OCI-LY3 (cell line): ENCODE measurements at regions not wholly inside any gene's neighbourhood (a gene's known extent, or its start where the extent isn't known, plus 50 kb on each side); places are given as distances from the start of the nearest gene placed in this dataset.

Experiments used
- H2AFZ ChIP-seq: fragments of 200-600, 300-600 bp; shearing (Covaris generic); 2 replicates; pipeline ENCODE4 v1.6.0; 2014; ENCODE audit warnings: antibody characterized with exemption, low read depth, low read length
- H3K27ac ChIP-seq: fragments of 200-600, 300-600 bp; sonication (generic); 2 replicates; pipeline ENCODE4 v1.5.1; 2014; ENCODE audit warnings: mild to moderate bottlenecking, low read length, moderate library complexity, mixed read lengths
- H3K27me3 ChIP-seq: fragments of 200-600, 300-600 bp; sonication (generic); 2 replicates; pipeline ENCODE4 v1.6.1; 2014; ENCODE audit warnings: low read depth, low read length, mixed read lengths
- H3K36me3 ChIP-seq: fragments of 200-600, 300-600 bp; sonication (generic); replicated peaks from 2 replicates; pipeline ENCODE3; 2014; ENCODE audit warnings: low read depth, low read length, mixed read lengths
- H3K4me1 ChIP-seq: fragments of 300-600, 200-600 bp; sonication (generic); 2 replicates; pipeline ENCODE4 v1.6.1; 2014; ENCODE audit warnings: low read length, mixed read lengths
- H3K4me2 ChIP-seq: fragments of 200-600, 300-600 bp; sonication (generic); 2 replicates; pipeline ENCODE4 v1.6.1; 2014; ENCODE audit warnings: low read length, mixed read lengths
- H3K4me3 ChIP-seq: fragments of 300-600, 200-600 bp; sonication (generic); 2 replicates; pipeline ENCODE4 v1.5.1; 2014; ENCODE audit warnings: antibody characterized with exemption, mild to moderate bottlenecking, low read length, moderate library complexity
- H3K79me2 ChIP-seq: fragments of 300-600, 200-600 bp; shearing (Covaris generic); 2 replicates; pipeline ENCODE4 v1.6.1; 2014; ENCODE audit warnings: mild to moderate bottlenecking, low read length, mixed read lengths
- H3K9ac ChIP-seq: fragments of 300-600, 200-600 bp; shearing (Covaris generic); 2 replicates; pipeline ENCODE4 v1.6.0; 2014; ENCODE audit warnings: mild to moderate bottlenecking, low read length, moderate library complexity
- H3K9me3 ChIP-seq: fragments of 200-600, 300-600 bp; shearing (Covaris generic); 2 replicates; pipeline ENCODE4 v1.6.1; 2014; ENCODE audit warnings: low read length, mixed read lengths; ENCODE audit not compliant: insufficient read depth
- H4K20me1 ChIP-seq: fragments of 200-600, 300-600 bp; sonication (generic); 2 replicates; pipeline ENCODE4 v1.6.1; 2016; ENCODE audit warnings: low read length, mixed read lengths; ENCODE audit not compliant: insufficient read depth
- CTCF ChIP-seq: fragments of 200-600, 300-600 bp; sonication (generic); IDR thresholded peaks from 2 replicates; pipeline ENCODE4 v1.5.1; 2014; ENCODE audit warnings: antibody characterized with exemption, low read length, low read depth
- EZH2phosphoT487 ChIP-seq: fragments of 200-600 bp; shearing (Covaris generic); IDR thresholded peaks from 2 replicates; pipeline ENCODE4 v1.6.1; 2018; ENCODE audit warnings: antibody characterized with exemption, mixed run types, low read depth

GRCh38 chr6:100276311-100277057, 188.2 kb downstream of the SIM1 start:
- Histone ChIP-seq H4K20me1 (no peaks in the 10 kb centered on the region), H3K9ac (no peak overlapping the region), H3K4me3 (no peak overlapping the region), H3K9me3 (no peaks in the 10 kb centered on the region), H3K27ac (no peak overlapping the region), H3K4me2 (no peak overlapping the region), H3K79me2 (no peaks in the 10 kb centered on the region), H3K27me3 (no peaks in the 10 kb centered on the region), H3K36me3 (no peaks in the 10 kb centered on the region), H2AFZ (no peak overlapping the region), H3K4me1 (no peaks in the 10 kb centered on the region)
- no peak for TF ChIP-seq EZH2phosphoT487
- TF ChIP-seq CTCF, result no peak

- H3K4me1 ChIP-seq, result no peaks in the 10 kb centered on the region
- no peaks in the 10 kb centered on the region for H3K27me3 ChIP-seq
- TF ChIP-seq EZH2phosphoT487 (no peak), CTCF (no peak)
- no peaks in the 10 kb centered on the region for H4K20me1 ChIP-seq
- H3K27ac ChIP-seq, result no peak overlapping the region
- H3K9ac ChIP-seq, result no peak overlapping the region
- H3K4me2 ChIP-seq, result no peak overlapping the region
- no peak overlapping the region for H3K4me3 ChIP-seq
- H3K9me3 ChIP-seq, result no peaks in the 10 kb centered on the region
- H3K36me3 ChIP-seq, result no peaks in the 10 kb centered on the region
- no peaks in the 10 kb centered on the region for H3K79me2 ChIP-seq
- no peak overlapping the region for H2AFZ ChIP-seq
Observed at GRCh38 chr6:100274147-100274546, 190.6 kb downstream of the SIM1 start.

- Histone ChIP-seq H2AFZ (no peak overlapping the region), H3K9ac (no peak overlapping the region), H3K27ac (no peak overlapping the region), H3K27me3 (no peaks in the 10 kb centered on the region), H3K36me3 (no peaks in the 10 kb centered on the region), H3K4me1 (no peaks in the 10 kb centered on the region), H3K4me2 (no peak overlapping the region), H4K20me1 (no peaks in the 10 kb centered on the region), H3K9me3 (no peaks in the 10 kb centered on the region), H3K4me3 (no peak overlapping the region), H3K79me2 (no peaks in the 10 kb centered on the region)
- TF ChIP-seq EZH2phosphoT487 (no peak), CTCF (no peak)
Observed at GRCh38 chr6:100271625-100272024, 193.1 kb downstream of the SIM1 start.

- Histone ChIP-seq H3K9me3 (no peaks in the 10 kb centered on the region), H4K20me1 (no peaks in the 10 kb centered on the region), H3K4me1 (no peaks in the 10 kb centered on the region), H3K79me2 (no peaks in the 10 kb centered on the region), H2AFZ (no peak overlapping the region), H3K9ac (no peak overlapping the region), H3K4me2 (no peak overlapping the region), H3K4me3 (no peak overlapping the region), H3K36me3 (no peaks in the 10 kb centered on the region), H3K27ac (no peak overlapping the region), H3K27me3 (no peaks in the 10 kb centered on the region)
- TF ChIP-seq CTCF (no peak), EZH2phosphoT487 (no peak)
Observed at GRCh38 chr6:100271202-100271601, 193.5 kb downstream of the SIM1 start.
